HEK293 (cell line): ENCODE measurements at regions not wholly inside any gene's neighbourhood (a gene's known extent, or its start where the extent isn't known, plus 50 kb on each side); places are given as distances from the start of the nearest gene placed in this dataset.
"Not testable (repeated sequence)": the region's sequence is repeated elsewhere in the genome, so short reads cannot be mapped to it uniquely, and the experiment has no call there.

Source experiments
- CTCF ChIA-PET: fragments of 350-600 bp; formaldehyde crosslinking; extraction: SDS; loops from one replicate; lab custom pipeline; 2021; ENCODE audit warnings: antibody characterized with exemption; lab: Yijun Ruan, JAX
- POLR2A ChIA-PET: fragments of 300-600 bp; formaldehyde crosslinking; extraction: SDS; loops from one replicate; lab custom pipeline; 2020; ENCODE audit warnings: antibody characterized with exemption, inconsistent platforms; lab: Yijun Ruan, JAX
- H3K27ac ChIP-seq: fragments of 200-500 bp; sonication (Bioruptor generic); 2 replicates; pipeline ENCODE4 v1.5.1; 2014; ENCODE audit warnings: low read depth, low read length, control low read depth, inconsistent platforms; ENCODE audit errors: extremely low read depth
- H3K36me3 ChIP-seq, 2 experiments: fragments of 200-500 bp in 1 of 2; sonication (Bioruptor generic) in 1 of 2; 1 replicate in 1 of 2; 2 replicates in 1 of 2; pipeline ENCODE4 v1.5.1; 2014 to 2017; ENCODE audit warnings: inconsistent platforms in 2 of 2, low read length in 2 of 2; ENCODE audit not compliant: control insufficient read depth in 2 of 2, insufficient read depth in 1 of 2
- H3K4me1 ChIP-seq: fragments of 200-500 bp; sonication (Bioruptor generic); 2 replicates; pipeline ENCODE4 v1.5.1; 2014; ENCODE audit warnings: mild to moderate bottlenecking, low read length, inconsistent platforms; ENCODE audit not compliant: control insufficient read depth, insufficient read depth
- H3K4me3 ChIP-seq: 2 replicates; pipeline ENCODE4 v1.5.1; 2011; ENCODE audit warnings: low read depth, mild to moderate bottlenecking, control low read depth, low read length, moderate library complexity
- H3K9me3 ChIP-seq: fragments of 200-500 bp; sonication (Bioruptor generic); 2 replicates; pipeline ENCODE4 v1.5.1; 2014; ENCODE audit warnings: low read depth, low read length, inconsistent platforms; ENCODE audit not compliant: control insufficient read depth, insufficient read depth

- POLR2A ChIA-PET, H3K4me1 ChIP-seq, H3K36me3 ChIP-seq, CTCF ChIA-PET, H3K27ac ChIP-seq, H3K9me3 ChIP-seq, H3K4me3 ChIP-seq: not testable (repeated sequence)
These were observed 426.2 kb upstream of the SPATA31A3 start for GRCh38 chr9:67418496-67419079.

DNA sequence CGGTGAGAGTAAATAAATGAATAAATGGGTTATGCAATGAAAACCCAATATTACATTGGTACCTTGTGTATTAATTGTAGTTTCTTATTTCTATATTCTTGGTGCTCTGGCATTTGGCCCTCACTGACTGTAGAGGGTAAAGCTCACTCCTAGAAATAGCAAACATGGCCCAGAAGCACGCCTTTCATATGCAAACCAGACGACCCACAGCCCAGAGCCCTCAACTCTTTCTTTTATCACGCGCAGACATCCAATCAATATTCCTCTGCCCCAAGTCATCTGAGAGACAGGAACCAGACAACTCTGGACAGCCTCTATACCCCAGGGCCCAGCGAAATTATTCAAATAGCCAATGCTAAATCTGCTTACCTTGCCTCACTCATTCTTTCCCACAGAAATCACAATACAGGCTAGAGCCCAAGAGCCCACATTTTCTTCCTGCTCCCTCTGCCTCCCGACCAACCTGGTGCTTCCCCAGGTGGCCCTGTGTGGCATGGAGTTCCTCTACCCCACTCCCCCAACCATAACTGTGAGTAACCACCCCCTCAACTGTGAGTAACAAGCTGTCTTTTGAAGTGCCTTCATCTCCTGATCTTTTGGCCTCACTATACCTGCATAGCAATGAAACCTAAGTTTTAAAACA, 425.1 kb upstream of the SPATA31A3 start:
- H3K9me3 ChIP-seq, POLR2A ChIA-PET: not testable (repeated sequence)

GRCh38 chr9:67416639-67417038, 424.3 kb upstream of the SPATA31A3 start:
- POLR2A ChIA-PET, CTCF ChIA-PET, H3K9me3 ChIP-seq, H3K27ac ChIP-seq, H3K4me1 ChIP-seq, H3K36me3 ChIP-seq, H3K4me3 ChIP-seq: not testable (repeated sequence)

More for the DNA sequence above, 425.1 kb upstream of the SPATA31A3 start:
- CTCF ChIA-PET, H3K27ac ChIP-seq, H3K36me3 ChIP-seq, H3K4me1 ChIP-seq, H3K4me3 ChIP-seq: not testable (repeated sequence)

DNA sequence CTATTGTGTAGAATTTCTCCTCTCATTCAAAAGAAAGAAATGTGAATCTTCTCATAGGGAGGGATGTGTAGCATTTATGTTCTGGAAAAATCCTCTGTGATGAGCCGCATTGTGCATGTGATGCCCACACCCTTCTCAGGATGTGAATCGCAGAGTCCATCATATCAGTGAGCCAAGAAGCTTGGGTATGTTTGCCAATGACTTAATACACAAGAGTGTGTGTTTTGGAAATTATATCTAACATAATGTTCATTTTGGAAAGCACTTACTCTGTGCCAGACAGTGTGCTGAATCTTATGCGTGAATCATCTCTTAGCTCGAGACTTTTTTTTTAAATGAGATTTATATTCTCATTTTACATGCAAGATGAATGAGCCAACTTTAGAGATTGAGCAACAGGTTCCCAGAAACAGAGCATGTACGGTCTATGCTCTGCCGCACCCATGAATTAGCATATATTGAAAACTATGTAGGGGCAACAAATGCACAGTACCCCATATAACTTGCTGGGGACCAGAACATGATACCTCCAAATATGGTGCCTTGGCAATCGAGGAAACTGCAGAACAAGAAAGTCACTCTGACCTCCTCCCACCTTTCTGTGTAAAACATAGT, 418.4 kb upstream of the SPATA31A3 start:
- H3K36me3 ChIP-seq, H3K4me3 ChIP-seq, H3K27ac ChIP-seq, H3K9me3 ChIP-seq, CTCF ChIA-PET, H3K4me1 ChIP-seq, POLR2A ChIA-PET: not testable (repeated sequence)

GRCh38 chr9:67403739-67404138, 411.4 kb upstream of the SPATA31A3 start:
- H3K27ac ChIP-seq, CTCF ChIA-PET, H3K9me3 ChIP-seq, H3K4me3 ChIP-seq, POLR2A ChIA-PET, H3K4me1 ChIP-seq, H3K36me3 ChIP-seq: not testable (repeated sequence)

GRCh38 chr9:67397731-67398130, 405.4 kb upstream of the SPATA31A3 start:
- H3K36me3 ChIP-seq, H3K4me3 ChIP-seq, H3K4me1 ChIP-seq, CTCF ChIA-PET, POLR2A ChIA-PET, H3K27ac ChIP-seq, H3K9me3 ChIP-seq: not testable (repeated sequence)

- POLR2A ChIA-PET, H3K4me1 ChIP-seq, H3K36me3 ChIP-seq, H3K27ac ChIP-seq, H3K9me3 ChIP-seq, CTCF ChIA-PET, H3K4me3 ChIP-seq: not testable (repeated sequence)
These were observed 402.4 kb upstream of the SPATA31A3 start for GRCh38 chr9:67394782-67395181.

DNA sequence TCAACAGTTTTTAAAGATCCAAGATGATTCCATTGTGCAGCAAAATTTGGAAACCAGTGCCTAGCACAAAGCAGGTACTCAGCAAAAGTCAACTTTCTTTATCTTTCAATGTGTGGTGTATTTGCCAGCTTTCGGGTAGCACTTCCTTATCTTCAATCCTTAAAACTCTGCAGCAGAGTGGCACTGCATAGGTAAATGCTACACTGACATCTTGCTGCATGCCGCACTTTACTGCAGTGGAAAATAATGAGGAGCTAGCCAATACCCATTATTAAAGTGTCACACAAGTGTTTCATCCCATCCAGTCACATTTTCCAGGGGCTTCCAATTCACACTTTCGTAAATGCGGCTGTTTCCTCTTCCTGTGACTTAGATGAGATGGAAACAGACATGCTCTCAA, 401.7 kb upstream of the SPATA31A3 start:
- H3K9me3 ChIP-seq, H3K27ac ChIP-seq, CTCF ChIA-PET, H3K36me3 ChIP-seq, H3K4me1 ChIP-seq, H3K4me3 ChIP-seq, POLR2A ChIA-PET: not testable (repeated sequence)

DNA sequence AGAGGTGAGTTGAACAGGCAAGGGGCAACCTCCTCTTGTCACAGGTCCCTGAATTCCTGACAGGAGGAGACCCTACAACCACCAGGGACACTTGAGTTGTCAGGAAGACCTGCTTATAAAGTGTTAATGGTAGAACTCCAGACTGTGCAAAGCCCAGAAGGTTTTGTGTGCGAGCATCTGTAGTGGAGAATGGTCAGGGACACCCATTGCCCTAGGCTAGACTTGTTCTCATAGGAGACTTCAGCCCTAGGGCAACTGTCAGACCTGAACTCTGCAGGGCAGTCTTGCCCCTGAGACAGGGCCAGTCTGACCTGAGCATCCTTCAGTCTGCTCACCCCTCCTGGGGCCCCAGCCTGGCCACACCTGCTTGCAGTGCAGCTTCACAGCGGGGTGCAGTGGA, 377.3 kb upstream of the SPATA31A3 start:
- CTCF ChIA-PET, H3K27ac ChIP-seq, H3K9me3 ChIP-seq, POLR2A ChIA-PET, H3K4me1 ChIP-seq, H3K4me3 ChIP-seq, H3K36me3 ChIP-seq: not testable (repeated sequence)

DNA sequence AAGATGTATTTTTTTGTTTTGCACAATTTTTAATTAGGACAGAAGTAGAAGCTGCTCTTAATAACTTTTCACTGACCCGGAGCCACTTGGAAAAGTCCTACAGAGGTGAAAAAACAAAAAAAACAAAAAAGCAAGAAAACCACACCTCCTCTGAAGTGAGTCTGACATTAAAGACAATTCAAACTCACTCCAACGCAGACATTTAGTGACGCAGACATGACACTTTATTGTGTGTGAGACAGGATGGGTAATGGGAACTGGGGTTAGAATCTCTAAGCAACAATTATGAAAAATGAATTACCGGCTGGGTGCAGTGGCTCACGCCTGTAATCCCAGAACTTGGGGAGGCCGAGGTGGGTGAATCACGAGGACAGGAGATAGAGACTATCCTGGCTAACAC, 370.0 kb upstream of the SPATA31A3 start:
- H3K4me3 ChIP-seq, H3K9me3 ChIP-seq, H3K4me1 ChIP-seq, H3K27ac ChIP-seq, CTCF ChIA-PET, POLR2A ChIA-PET, H3K36me3 ChIP-seq: not testable (repeated sequence)

DNA sequence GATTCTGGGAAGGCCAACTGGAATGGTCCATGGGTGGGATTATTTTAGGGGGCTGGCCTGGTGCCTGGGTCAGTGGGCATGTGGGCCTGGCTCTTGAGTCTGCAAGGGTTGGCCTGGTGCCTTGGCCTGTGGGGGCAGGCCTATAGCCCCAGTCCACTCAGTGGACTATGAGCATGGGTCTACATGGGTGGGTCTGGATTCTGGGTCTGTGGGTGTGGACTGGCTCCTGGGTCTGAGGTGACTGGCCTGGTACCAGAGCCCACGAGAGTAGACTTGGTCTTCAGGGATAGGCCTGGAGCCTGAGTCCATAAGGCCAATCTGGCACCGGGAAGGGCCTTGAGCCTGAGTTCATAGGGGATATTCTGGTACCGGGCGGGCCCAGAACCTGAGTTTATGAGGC, 361.6 kb upstream of the SPATA31A3 start:
- H3K36me3 ChIP-seq, CTCF ChIA-PET, POLR2A ChIA-PET, H3K9me3 ChIP-seq, H3K27ac ChIP-seq, H3K4me3 ChIP-seq, H3K4me1 ChIP-seq: not testable (repeated sequence)
